ENCODE measurements at regions not wholly inside any gene's neighbourhood (a gene's known extent, or its start where the extent isn't known, plus 50 kb on each side); places are given as distances from the start of the nearest gene placed in this dataset.

GRCh38 chr13:65656740-65657329, 1573.3 kb downstream of the PCDH9 start:
- DNase-seq: no peak

- no peak for DNase-seq
Observed at GRCh38 chr13:65653613-65654012, 1576.5 kb downstream of the PCDH9 start.

GRCh38 chr13:65650321-65650720, 1579.8 kb downstream of the PCDH9 start:
- no peak for DNase-seq

GRCh38 chr13:65642996-65643395, 1587.1 kb downstream of the PCDH9 start:
- DNase-seq: no peak

GRCh38 chr13:65642301-65642700, 1587.8 kb downstream of the PCDH9 start:
- DNase-seq: no peak

- no peak for DNase-seq
Observed at GRCh38 chr13:65638572-65639168, 1591.5 kb downstream of the PCDH9 start.

- DNase-seq: no peak
Observed at GRCh38 chr13:65633806-65634205, 1596.3 kb downstream of the PCDH9 start.

DNA sequence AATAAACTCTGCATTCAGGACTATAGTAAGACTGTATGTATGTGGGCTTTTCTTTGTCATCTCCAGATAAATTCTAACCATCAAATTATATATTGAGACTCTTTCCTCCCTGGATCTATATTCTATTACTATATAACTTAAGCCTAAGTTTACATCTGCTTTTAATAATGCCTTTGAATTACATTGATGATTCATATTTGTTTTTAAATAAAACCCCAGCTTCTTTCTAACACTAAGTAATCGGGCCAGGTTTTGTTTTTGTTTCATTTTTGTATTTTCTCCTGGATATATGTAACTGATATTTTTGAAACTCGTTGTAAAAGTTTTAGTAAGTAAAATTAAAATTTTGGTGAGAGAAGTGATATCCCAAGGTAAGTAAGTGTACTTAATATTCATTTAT, 1599.1 kb downstream of the PCDH9 start:
- DNase-seq: no peak

GRCh38 chr13:65629926-65630325, 1600.2 kb downstream of the PCDH9 start:
- no peak for DNase-seq

GRCh38 chr13:65623148-65623547, 1607.0 kb downstream of the PCDH9 start:
- no peak for DNase-seq

GRCh38 chr13:65615506-65615905, 1614.6 kb downstream of the PCDH9 start:
- no peak for DNase-seq

- no peak for DNase-seq
Observed at GRCh38 chr13:65613004-65613403, 1617.1 kb downstream of the PCDH9 start.

DNA sequence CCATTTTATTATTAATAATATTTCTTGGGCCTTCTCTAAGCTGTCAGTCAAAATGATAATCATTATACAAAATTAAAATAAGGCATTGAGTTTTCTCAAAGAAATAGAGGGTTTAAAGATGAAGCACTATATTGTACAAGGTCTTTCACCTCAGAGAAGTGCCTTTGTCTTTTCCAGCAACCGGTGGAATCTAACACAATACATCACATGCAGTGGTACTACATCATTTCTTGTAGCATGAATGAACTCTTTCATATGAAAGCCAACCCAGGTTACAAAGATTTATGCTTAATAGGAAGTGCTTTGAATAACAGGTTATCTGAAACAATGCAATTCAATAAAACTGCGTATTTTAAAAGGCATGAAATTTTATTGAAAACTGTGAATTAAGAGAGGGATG, 1620.8 kb downstream of the PCDH9 start:
- no peak for DNase-seq

DNA sequence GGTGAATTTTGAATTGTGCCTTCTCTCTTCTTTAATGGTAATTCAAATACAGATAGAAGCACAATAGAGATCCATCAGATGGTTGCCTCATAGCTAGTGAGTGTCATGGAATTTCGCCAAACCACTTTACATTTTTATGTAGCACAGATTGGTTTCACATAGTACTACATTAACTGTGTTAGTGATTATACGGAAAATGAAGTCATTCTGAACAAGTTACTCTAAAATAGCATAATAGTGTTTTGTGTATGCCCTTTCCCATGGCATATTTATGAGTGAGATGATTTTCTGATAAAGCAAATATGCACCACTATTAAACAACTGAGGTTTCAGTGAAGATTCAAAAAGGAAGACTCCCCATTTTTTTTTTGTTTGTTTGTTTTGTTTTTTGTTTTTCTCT, 1623.5 kb downstream of the PCDH9 start:
- DNase-seq: no peak

DNA sequence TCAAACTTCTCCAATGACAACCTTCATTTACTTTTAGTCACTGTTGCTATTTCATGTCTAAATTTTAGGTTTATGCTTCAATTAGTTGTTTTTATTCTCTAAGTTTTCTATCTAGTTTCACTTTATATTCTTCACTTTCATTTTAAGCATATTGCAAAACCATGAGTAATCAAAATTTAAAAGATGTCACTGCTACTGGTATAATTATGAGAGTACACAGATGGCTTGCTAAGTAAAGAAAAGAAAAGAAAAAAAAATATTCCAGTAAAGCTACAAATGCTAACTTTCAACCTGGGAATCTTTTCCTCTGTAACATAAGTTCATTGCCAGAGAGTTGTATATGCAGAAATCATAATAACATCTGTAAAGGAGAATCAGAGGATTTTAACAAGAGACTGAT, 1624.7 kb downstream of the PCDH9 start:
- DNase-seq: no peak

- no peak for DNase-seq
Observed at GRCh38 chr13:65603160-65603559, 1627.0 kb downstream of the PCDH9 start.

DNA sequence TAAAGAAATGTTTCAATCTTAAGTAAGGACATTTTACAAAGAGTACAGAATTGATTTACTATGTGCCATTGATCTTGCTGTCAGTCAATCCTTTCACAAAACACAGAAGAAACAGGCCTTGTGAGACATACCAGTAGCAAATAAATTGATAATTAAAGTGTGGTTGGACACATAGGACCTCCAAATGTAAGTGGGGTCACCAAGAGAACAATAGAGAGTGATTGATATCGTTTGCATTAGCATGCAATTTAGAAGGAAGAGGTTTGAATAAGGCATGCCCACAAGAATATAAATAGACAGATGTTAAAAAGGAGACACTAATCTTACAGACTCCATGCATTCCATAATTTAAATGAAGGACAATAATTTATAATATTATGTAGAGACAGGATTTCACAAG, 1628.3 kb downstream of the PCDH9 start:
- no peak for DNase-seq

DNA sequence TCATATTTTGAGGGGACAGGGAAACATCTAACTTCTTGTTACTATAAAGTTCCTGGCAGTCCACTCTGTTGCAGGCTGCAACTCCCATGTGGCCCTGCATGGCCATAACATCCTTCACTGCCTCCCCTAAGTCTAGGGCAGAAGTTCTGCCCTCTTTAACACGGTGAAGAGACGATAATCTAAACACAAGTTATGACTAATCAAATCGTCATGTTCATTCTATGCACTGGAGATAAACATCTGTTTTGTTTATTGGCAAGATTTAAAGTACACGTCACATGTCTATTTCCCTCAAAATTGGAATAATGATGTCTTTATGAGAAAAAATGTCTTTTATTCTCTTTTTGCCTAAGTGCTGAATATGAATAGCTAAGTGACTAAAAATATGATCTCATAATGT, 1629.4 kb downstream of the PCDH9 start:
- DNase-seq: no peak

GRCh38 chr13:65597839-65598818, 1632.0 kb downstream of the PCDH9 start:
- DNase-seq: no peak

DNA sequence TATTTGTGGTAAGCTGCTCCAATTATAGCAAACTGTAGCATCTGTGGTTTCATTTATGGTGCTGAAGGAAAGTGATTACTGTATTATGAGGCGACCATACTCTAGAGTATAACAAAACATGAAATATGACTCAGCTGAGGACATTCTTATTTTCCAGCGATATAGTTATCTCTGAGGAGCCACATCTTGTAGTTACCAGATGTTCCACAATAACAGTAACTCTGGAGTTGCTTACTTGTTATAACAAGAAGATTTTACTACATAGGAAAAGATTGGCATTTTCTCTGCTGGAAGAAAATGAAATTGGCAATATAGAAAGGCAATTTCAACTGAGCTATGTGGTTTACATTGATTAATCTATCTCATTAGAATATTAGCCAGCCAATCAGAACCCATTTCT, 1634.2 kb downstream of the PCDH9 start:
- no peak for DNase-seq

GRCh38 chr13:65594298-65594781, 1635.8 kb downstream of the PCDH9 start:
- no peak for DNase-seq

DNA sequence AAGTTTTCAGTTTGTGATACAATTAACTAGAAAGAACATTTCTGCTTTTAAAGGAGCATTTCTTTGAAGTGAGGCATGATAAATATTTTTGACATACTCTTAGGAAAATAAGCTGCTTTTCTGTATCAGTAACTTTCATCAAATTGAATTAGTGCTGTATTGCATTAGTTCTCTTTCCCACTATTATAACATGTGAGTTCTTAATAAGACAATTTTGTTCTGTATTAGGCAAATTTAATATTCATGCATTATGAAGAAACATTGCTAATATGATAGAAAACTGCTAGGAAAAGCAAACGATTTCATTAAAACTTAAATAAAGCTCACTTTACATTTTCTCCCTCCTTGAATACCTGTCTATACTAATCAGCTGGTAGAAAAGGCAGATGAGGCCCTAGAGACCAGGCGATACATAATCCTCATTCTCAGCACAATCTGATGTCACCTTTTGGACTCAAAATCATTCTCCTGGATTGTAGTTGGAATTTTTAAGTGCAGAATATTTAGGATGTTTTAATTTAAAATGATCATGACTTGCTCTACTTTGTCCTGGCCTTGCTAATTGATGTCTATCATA, 1636.8 kb downstream of the PCDH9 start:
- DNase-seq: no peak

DNA sequence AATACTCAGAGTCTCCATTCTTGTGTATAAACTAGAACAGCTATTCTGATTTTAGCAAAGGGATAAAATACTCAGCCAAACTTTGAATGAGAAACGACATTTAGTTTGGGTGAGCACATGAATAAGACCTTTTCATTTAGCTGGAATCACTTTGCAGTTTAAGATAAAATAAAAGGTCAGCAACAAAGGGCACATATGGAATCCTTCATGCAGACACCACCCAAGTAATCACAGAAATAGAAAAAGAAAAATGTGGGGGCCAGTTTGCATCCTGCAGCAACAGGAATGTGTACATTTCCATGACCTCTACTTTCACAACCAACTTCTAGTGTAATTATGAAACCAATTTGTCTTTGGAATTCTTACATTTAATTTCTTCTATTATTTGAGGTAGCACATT, 1637.4 kb downstream of the PCDH9 start:
- no peak for DNase-seq

DNA sequence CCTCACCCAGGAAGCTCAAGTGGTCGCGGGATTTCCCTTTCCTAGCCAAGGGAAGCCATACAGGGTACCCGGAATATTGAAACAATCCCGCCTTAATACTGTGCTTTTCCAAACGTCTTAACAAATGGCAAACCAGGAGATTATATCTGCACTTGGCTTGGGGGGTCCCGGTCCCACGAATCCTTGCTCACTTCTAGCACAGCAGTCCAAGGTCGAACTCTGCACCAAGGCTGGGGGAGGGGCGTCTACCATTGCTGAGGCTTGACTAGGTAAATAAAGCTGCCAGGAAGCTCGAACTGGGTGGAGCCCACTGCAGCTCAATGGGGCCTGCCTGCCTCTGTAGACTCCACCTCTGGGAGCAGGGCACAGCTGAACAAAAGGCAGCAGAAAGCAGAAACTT, 1644.8 kb downstream of the PCDH9 start:
- DNase-seq: no peak
